Renal pelvis (tissue), 1 donor: ENCODE measurements at regions not wholly inside any gene's neighbourhood (a gene's known extent, or its start where the extent isn't known, plus 50 kb on each side); places are given as distances from the start of the nearest gene placed in this dataset.

Experiments
- DNase-seq: peaks from one replicate; pipeline ENCODE4 v3.0.0-alpha.2; 2013

DNA sequence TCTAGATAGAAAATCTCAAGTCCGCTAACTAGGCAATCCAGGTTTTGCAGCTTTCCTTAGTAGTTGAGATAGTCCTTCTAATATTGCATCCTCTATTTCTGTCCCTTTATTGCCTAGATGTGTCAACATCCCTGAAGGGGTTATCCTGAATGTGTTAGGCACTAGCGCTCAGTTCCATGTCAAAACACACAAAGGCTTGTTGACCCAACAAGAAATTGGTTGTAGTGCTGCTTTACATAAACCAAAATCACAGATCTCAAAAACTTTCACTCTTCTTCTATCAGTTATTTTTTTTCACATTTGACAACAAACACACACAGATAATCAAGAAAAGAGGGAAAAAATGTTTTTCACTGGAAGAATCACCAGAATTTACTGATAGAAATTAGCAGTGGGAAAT, 51.4 kb upstream of the SOX2 start:
- no peak for DNase-seq

DNA sequence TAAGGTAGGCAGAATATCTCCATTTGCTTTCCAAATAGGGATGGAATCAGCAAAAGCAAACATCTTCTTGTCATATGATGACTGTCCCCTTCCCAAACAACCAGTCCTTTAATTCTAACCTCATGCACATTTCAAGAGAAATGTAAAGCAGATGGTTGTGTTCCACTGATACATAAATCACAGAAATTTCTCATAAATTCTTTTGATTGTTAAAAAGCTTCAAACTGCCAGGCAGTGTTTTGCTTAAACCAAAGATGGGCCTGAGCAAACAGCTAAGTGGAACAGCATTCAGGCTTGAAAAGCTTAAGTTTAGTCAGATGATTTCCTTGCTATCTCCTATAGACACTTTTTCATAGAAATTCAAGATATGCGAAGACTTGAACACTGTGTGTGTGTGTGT, 74.3 kb upstream of the SOX2 start:
- DNase-seq: no peak

DNA sequence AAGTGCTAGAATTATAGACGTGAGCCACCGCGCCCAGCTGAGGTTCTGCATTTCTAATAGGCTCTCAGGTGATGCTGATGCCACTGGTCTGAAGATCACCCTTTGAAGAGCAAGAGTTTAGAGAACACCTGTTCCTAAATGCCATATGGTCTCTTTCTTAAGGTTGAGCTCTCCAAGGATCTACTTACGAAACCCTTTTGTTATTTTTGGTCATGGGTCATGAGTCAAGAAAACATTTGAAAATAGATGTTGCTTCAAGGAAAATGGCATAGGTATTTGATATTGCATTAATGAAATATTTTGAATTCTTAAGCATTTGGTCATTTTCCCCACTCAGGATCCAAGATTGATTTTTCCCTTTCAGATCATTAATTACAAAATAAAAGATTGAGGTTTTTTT, 74.7 kb upstream of the SOX2 start:
- DNase-seq: no peak

DNA sequence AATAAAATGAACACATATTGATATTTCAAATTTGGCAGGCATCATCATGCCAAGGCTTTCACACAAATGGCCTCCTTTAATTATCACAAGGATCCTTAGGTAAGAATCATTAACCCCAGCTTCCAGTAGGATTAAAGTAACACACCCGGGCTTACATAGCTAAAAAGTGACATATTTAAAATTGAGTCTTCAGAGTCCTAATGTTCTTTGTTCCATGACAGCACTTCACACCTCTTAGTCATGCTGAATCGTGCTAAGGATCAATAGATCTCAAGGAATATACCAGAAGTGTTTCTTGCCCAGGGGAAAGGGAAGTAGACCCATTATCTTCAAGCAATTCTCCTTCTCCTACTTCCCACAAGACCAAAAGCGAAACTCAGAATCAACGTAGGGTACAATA, 76.6 kb upstream of the SOX2 start:
- no peak for DNase-seq

DNA sequence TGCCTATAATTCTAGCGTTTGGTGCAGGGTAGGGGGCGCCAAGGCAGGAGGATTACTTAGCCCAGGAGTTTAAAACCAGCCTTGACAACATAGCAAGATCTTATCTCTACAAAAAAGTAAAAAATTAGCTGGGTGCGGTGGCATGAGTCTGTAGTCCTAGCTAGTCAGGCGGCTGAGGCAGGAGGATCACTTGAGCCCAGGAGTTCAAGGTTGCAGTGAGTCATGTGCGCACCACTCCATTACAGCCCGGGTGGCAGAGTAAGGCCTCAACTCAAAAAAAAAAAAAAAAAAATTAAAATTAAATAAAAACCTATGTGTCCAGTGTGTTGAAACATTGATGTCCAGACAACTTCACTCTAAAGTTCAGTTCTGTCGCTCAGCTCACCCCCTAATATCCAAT, 78.2 kb upstream of the SOX2 start:
- DNase-seq: no peak

DNA sequence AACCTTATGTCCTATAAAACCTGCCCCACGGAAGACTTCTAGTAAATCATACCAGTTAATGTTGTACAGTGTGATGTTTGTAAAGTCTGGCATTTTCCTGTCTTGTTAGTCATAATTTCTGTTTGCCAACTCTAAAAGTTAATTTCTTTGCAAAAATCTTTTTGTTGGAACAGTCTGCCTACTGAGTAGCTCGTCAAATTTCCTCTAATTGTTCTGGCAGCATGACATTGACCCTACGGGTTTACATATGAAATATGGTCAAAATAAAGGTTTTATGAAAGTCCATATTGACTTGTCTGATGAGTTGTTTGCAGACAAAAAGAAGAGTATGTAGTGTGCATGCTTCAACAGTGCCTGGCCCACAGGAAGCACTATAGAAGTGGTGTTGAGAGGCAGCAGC, 79.8 kb upstream of the SOX2 start:
- DNase-seq: no peak

DNA sequence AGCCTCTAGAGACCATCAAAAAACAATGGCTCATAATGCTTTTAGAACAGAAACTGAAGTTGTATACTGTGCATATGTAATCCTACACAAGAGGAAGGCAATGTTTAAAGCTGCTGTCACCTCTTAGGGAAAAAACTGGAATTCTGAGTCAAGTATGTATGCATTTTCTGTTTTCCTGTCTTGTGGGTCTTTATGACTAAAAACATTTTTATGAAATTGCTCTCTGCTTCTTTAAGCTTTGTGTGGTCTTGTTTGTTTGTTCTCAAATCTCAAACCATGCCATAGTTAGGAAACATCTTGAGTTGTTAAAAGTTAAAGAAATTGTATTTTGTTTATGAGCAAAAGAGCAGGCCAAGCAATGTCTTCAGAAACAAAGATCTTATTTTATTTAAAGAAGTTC, 80.9 kb upstream of the SOX2 start:
- no peak for DNase-seq

DNA sequence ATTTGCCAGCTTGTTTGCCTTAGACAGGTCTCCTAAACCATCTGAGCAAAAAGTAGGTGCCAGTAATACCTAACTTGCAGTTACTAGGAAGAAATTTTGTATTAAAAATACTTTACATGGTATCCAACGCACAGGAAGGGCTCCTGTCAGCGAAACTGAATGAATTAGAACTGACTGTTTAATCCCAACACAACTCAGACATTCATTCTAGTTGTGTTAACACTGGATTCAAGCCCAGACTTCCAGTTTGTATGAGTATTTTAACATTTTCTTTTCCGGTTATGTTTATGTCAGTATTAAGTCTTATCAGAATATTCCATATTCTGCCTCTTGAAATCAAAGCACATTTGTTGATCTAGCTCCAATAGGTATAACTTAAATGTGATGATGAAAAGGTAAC, 82.0 kb upstream of the SOX2 start:
- DNase-seq: no peak

DNA sequence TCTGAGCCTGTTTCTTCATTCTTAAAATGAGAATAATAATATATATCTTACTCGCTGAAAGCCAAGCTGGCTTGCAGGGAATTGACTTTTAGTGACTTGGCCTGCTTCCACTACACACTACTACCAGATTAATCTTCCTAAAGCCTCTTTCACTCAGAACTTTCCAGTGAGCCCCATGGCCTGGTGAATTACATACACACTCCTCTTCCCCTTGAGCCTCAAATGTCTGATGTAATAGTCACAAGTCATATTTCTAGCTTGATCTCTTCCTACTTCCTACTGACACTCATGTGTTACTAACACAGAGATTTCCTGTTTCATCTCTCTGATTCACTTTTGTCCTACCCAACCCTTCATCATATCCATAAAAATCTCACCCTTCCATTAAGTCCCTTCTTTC, 82.7 kb upstream of the SOX2 start:
- DNase-seq: no peak

DNA sequence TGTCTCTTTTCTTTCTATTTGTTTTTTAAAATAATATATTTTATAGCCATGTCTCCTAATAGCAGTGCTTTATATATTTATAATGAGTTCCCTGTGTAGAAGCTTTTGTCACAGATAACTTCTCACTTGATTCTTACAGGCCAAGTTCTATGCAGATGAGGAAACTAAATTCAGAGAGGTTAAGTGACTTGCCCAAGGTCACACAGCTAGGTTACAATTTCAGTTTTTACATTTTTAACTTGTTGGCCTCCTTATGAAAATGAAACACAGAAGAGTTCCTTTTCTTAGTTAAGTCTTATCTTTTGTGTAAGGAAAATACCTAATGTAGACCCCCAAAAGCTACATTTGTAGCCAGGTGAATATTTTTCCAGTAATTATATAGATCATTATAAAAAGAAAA, 83.3 kb upstream of the SOX2 start:
- DNase-seq: no peak

DNA sequence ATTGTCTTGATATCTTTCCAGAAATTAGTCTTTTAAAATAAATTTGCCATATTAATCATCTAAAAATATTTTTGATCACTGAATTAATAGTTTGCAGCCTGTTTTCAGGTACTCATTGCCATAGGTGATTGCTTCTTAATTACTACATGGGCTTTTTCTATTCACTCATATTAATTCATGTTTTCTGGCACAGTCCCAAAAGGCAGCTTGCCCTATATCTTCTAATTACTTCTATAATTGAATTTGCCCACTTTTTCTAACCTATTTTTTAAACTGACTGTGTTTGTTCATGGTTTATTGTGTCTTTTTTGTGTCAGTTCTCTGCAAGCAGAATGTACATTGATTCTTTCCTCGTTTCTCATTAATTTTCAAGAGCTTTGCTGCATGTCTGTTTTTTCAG, 85.7 kb upstream of the SOX2 start:
- DNase-seq: no peak

DNA sequence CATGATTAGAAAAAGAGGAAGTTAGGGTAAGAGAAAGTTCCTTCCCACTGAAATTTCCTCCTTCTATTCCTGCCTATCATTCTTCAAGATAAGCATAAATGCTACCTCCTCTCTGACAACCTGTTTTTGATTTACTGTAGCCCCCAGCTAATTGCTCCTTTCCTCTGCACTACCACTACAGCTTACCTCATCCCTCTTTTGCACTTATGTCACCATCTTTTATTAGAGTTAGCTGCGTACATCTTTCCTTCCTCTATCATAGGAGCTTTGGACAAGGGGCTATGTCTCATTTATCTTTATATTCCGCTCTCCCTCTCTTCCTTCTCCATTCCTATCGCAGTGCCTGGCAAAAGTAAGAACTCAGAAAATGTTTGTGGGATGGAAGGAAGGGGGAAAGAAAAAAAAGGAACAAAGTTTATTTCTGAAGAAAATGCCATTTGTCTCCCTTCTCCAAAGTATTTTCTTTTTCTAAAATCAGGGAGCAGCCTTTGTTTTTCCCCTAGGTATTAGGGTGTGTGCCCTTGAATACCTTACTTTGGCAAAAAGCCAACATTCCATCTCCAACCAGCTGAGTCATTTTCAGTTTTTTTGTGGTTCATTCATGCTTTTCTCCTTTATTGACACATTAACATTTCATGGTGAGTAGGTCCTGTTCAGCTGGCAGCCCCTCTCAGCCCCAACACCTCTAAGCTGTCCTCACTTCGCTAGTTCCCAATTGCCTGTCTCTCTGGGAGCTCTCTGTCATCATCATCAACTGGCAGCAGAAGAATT, 87.6 kb upstream of the SOX2 start:
- DNase-seq: peak; percentile 33

DNA sequence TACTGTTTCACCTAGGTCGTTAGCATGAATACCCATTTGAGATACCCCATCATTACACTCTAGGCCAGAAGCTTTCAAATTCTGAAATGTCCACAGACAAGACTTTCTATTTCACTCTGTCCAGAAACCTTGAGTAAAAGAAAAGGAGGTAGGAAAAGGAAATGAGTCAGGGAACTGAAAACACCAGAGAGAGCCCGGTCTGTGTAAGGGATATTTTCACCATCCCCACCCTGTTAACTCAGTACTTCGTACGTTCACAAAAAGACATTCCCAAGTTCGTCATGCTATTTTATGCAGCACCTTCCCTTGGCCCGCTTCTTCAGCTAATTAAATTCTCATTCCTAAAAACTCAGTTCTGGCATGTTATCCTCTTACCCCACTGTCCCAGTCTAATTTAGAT, 89.4 kb upstream of the SOX2 start:
- no peak for DNase-seq

DNA sequence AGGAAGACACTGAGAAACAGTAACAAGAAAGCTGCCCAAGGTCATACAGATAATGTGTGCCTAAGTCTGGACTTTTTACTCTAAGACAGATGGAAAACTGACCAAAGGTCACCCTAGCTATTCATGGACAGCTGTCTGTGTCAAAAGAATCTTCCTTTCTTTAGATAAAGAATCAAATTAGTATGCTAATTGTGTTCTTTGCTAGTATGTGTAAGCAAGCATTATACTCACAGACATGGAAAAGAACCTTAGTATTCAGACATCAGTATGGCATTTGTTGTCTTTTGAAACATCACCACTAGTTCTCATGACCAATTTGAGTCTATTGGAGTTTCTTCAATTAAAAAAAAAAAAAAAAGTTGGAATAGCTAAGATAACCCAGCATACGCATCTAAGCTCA, 91.8 kb upstream of the SOX2 start:
- DNase-seq: no peak

DNA sequence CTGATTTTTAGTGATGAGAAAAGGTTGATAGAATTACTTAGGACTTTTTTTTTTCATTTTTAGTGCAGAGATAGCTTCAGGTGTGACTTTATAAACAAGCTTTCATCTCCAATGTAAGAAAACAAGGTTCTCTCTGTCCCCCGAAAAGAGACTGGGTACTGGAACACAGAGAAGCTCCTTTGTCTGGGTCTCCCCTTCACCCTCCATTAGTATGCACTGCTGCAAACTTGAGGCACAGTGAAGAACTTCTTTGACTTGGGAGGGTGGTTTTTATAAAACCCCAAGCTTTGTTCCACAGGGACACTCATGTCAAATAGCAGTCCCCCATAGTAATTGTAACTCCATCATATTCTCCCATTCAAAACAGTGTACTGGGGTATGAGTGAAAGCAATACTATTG, 93.5 kb upstream of the SOX2 start:
- no peak for DNase-seq

DNA sequence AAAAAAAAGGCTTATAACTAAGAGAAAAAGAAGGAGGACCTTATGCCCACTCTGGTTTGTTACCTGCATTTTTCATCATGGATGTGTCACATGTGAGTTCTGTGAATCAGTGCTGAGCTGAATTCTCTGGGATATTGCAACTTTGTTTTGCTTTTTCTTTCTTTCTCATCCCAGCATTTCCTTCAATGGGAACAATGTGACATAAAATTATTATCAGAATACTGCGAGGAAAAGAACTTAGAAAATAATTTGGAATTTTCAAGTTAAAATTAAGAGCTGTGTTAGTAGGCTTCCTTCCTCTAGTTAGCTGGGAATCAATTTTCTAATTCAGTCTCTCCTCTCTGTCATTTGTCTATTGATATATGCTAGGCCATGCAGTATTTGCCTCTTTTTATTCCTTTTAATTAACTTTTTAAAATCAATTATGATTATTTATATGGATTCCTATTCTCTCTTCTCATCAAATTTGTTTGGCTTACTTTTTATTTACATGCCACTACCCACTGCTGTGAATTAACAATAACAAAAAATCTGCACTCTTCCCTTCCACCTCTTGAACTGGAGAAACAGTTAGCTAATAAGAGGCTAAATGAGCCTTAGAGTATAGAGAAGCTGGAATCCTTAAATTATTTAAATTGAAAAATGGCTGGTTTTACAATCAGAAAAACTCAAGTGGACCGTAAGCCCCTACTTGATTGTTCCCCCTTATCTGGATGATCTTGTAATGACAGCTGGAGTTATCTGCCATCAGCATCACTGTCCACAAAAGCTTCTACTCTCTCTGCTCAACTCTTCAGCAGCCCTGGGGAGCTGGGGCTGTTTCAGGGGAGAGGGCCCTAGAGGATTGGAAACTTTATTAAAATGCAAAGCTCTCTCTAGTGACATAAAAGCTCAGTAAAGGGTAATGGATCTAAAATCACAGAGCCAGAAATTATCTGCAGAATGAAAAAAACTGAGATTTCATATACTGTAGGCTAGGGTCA, 95.3 kb upstream of the SOX2 start:
- no peak for DNase-seq

DNA sequence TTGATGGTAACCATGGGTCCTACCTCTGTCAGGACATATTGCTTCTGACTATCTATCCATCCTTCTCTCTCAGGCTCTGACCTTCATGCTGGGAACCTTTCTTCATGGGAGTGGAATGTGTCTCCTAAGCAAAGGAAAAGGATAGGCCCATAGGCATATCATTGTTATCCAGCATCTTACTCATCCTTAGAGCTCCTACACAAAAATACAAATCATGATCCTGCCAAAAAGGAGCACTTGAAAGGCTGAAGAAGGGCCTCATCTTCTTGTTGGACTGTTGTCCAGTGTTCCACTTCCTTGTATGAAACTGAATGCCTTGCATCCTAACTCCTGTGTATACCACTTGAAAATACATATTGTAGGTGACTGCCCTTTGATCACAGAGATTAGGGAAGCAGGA, 96.1 kb upstream of the SOX2 start:
- DNase-seq: no peak

DNA sequence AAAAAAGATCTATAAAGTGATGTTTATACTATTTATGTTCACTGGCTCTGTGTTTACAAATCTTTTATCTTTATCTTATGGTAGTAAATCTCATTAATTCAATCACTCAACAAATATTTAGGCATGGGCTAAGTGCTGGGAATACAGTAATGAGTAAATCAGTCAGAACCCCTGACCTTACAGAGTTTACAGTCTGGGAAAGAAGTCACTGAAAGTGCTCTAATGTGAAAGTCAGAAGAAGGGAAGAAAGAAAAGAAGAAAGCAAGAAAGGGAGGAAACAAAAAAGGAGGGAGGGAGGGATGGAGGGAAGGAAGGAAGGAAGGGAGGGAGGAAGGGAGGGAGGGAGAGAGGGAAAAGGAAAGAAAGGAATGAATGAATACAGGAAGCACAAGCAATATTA, 96.8 kb upstream of the SOX2 start:
- DNase-seq: no peak

DNA sequence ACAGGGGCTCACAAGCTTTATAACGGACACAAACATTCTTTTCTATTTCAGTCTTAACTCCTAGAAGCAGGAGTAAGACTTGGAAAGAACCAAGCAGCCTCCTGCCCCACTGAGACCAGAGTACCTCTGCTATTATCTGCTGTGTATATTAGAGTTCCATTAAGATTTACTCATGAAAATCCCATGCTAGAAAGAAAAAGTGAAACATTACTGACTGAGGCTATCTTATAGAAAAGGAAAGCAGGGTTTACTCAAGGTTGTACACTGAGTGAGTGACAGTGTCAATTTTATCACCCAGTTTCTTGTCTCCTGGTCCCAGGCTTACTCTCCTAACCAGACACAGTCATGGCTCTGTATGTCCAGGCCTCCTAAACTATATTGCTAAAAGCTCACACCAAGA, 97.9 kb upstream of the SOX2 start:
- no peak for DNase-seq

DNA sequence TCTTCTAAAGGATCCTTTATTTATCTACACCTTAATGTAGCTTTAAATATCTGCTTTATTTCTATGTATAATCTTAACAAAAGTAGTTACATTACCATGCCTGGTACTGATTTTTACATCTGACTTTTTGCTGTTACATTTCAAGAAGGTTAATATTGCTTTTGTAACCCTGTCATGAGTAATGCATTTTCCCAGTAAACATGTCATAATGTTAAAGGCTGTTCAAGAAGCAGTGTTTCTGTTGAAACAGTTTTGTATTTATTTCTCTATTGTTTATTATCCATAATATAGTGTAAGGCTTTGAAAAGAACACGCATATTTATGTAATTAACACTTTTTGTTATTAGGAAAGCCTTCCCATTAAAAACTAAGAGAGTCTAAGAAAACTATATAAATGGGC, 98.5 kb upstream of the SOX2 start:
- no peak for DNase-seq

DNA sequence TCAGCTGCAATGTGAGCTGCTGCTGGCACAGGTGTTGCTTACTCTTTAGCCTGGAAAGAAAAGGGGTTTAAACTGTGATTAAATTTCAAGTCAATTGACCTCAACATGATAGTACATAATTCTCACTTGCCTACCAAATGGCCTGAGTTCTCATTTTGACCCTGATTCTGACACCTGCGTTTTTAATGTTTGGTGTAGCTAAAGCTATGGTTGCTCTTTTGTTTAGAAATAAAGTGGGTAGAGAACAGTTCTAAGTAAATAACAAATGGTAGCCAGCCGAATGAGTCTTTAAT, 100.8 kb upstream of the SOX2 start:
- DNase-seq: no peak

DNA sequence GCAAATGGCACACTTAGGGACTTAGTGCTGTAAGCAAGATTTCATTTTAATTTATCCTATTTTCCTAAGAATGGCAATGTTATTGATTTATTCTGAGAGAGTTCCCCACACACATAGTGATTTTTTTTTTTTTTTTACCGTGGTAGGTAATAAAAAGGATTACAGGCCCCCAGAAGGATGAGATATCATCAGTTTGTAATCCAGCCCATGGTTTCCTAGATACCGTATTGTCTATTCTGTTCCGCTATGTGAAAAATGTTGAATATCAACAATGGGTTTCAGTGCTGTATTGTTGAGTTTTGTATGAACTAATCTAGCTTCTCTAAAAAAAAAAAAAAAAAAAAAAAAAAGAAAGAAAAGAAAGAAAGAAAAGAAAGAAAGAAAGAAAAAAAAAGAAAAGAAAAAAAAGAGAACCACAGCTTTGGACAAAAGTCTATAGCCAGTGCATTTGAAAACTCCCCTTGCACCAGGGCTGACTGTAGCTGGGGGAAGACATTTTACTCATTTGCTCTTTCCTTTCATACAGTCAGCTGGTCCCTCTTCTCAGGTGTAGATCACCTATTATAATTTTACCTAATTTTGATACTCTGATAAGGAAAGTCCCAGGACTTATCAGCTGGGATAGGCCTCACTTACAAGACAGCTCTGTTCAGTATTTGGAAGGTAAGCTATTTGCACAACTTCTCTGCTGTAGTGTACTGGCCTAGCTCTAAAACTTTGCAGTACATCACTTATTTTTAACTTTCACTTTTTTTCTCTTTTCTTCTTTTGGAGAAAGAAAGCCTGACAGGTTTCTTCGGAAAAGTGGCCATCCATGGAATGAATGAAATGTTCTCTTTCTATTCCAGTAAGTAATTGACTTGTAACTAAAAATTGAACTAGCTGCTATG, 101.4 kb upstream of the SOX2 start:
- no peak for DNase-seq
